Sigmoid colon (tissue), 6 donors: ENCODE measurements at regions not wholly inside any gene's neighbourhood (a gene's known extent, or its start where the extent isn't known, plus 50 kb on each side); places are given as distances from the start of the nearest gene placed in this dataset.

Source experiments
- DNase-seq: peaks from one replicate; pipeline ENCODE4 v3.0.0-alpha.2; 2019
- H3K27ac ChIP-seq, 4 donors: fragments of 200-600 bp; sonication (generic); one replicate each; pipeline ENCODE4 v1.5.1; 2016 to 2019; ENCODE audit warnings: mild to moderate bottlenecking in 1 of 4
- H3K27me3 ChIP-seq, 3 donors: fragments of 200-600 bp; sonication (generic); one replicate each; pipeline ENCODE4 v1.5.1; 2019; ENCODE audit warnings: mild to moderate bottlenecking in 1 of 3
- H3K36me3 ChIP-seq, 4 donors: fragments of 200-600 bp; sonication (generic); one replicate each; pipeline ENCODE4 v1.5.1; 2016 to 2019
- H3K4me1 ChIP-seq, 4 donors: fragments of 200-600 bp; sonication (generic); one replicate each; pipeline ENCODE4 v1.5.1; 2017 to 2019
- H3K4me3 ChIP-seq, 4 donors: fragments of 200-600 bp; sonication (generic); one replicate each; pipeline ENCODE4 v1.5.1; 2017 to 2019; ENCODE audit warnings: mild to moderate bottlenecking in 2 of 4, moderate library complexity in 1 of 4
- H3K9me3 ChIP-seq, 4 donors: fragments of 200-600 bp in 3 of 4; sonication (generic) in 3 of 4; one replicate each; pipeline versions ENCODE4 v1.5.1 to v1.6.1; 2013 to 2019
- EP300 ChIP-seq, 4 donors: sonication (generic); formaldehyde crosslinking; IDR thresholded peaks; one replicate each; pipeline ENCODE4 v1.6.1; 2017; ENCODE audit warnings: antibody characterized with exemption in 4 of 4
- POLR2A ChIP-seq, 2 donors: fragments of 450-650 bp; IDR thresholded peaks; one replicate each; pipeline ENCODE4 v1.6.1; 2016; ENCODE audit warnings: antibody characterized with exemption in 2 of 2, mild to moderate bottlenecking in 2 of 2, moderate library complexity in 2 of 2
- POLR2AphosphoS5 ChIP-seq, 4 donors: sonication (generic); formaldehyde crosslinking; IDR thresholded peaks; one replicate each; pipeline ENCODE4 v1.6.1; 2017; ENCODE audit warnings: antibody characterized with exemption in 4 of 4
- WGBS, 2 donors: extraction: QIAGEN DNeasy Blood & Tissue Kit; methylation state at CpG; one replicate each; pipeline ENCODE4 v1.1.7; 2013; 5-methylcytosine and 5-hydroxymethylcytosine counted together
- intact Hi-C: fragments of 100-400 bp; cut with DNase I; formaldehyde crosslinking; loops from one replicate; pipeline ENCODE4 v1.15.1; 2023
- TF ChIP-seq, protein P1 (sequence below), 4 experiments: fragments of 450-650 bp in 3 of 4; fragments of 200-600 bp in 1 of 4; IDR thresholded peaks; one replicate each; pipeline ENCODE4 v1.5.1; 2016 to 2019; ENCODE audit warnings: antibody characterized with exemption in 4 of 4, mild to moderate bottlenecking in 3 of 4, moderate library complexity in 2 of 4
- donor health status: healthy with polysubstance abuse.
- donor health status: healthy.

DNA sequence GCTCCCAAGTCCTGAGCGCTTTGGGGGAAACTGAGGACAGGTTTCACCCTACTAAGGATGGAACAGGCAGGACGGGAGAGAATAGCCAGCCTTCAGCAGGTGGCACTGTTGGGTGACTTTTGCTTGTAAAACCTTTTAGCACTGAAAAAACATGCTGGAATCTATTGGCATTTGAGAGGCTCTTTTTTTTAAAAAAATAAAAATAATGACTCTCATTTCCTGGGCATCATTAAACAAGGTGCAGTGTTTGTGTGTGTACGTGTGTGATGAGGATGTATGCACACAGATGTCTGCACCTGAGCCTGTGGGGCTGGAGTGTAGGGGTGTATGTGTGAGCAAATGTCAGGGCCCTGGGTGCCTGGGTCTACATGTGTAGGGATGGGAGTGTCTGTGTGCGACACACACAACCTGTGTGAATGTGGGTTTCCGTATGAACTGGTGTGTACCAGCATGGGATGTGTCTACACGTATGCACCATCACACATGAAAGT is 177.9 kb downstream of the RPS24 start:
- TF ChIP-seq POLR2AphosphoS5 (IDR thresholded peaks at IDR 0.05) (no peak), EP300 (IDR thresholded peaks at IDR 0.05) (no peak), POLR2A (IDR thresholded peaks at IDR 0.05) (no peak)
- TF ChIP-seq, protein P1, sequence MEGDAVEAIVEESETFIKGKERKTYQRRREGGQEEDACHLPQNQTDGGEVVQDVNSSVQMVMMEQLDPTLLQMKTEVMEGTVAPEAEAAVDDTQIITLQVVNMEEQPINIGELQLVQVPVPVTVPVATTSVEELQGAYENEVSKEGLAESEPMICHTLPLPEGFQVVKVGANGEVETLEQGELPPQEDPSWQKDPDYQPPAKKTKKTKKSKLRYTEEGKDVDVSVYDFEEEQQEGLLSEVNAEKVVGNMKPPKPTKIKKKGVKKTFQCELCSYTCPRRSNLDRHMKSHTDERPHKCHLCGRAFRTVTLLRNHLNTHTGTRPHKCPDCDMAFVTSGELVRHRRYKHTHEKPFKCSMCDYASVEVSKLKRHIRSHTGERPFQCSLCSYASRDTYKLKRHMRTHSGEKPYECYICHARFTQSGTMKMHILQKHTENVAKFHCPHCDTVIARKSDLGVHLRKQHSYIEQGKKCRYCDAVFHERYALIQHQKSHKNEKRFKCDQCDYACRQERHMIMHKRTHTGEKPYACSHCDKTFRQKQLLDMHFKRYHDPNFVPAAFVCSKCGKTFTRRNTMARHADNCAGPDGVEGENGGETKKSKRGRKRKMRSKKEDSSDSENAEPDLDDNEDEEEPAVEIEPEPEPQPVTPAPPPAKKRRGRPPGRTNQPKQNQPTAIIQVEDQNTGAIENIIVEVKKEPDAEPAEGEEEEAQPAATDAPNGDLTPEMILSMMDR (IDR thresholded peaks at IDR 0.05): peak in 3 of 4 experiments; percentile 37 to 53 (median 50)
- Histone ChIP-seq H3K27ac (peak overlapping the region; percentile 41 to 64 (median 44)), H3K4me1 (peaks cover 0 to 39% (median 33%) of the 10 kb centered on the region in 4 donors), H3K36me3 (no peaks in the 10 kb centered on the region), H3K27me3 (no peaks in the 10 kb centered on the region), H3K9me3 (no peaks in the 10 kb centered on the region), H3K4me3 (no peak overlapping the region)
- DNase-seq: no peak
- 61 to 70% methylated on average over 6 of the region's 6 CpGs for WGBS, 2 donors
- intact Hi-C loops: loop anchor here (2.0 to 10.0 kb wide), 4 partner anchors 546 to 985 kb away; partner anchors contain the start of gene ZMIZ1

DNA sequence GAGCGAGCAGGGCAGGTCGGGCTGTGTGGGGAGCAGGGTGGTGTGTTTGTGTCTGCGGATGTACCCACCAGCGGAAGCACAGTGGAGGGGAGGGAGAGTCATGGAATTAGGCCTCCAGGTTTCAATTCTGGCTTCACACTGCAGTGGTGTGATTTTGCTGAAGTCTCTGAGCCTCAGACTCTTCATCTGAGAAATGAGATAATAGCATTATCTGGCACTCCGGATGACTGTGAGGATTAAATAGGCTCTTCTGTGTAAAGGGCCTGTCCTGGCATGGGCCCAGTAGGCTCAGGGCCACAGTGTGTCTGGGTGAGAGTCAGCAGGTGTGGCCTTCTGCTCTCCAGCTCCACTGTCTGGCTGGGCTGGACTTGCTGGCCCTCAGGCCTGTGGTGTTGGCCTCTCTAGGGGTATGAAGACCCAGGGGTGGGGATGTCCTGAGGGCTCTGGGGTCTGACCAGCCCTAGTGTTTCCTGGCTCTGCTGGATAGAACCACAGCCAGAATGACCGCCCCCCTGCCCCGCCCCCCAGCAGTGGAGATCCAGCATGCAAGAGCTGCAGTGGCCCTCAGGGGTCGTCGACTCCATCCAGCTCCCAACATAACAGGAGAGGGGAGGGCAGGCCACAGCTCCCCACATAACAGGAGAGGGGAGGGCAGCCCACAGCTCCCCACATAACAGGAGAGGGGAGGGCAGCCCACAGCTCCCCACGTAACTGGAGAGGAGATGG is 178.6 kb downstream of the RPS24 start:
- Histone ChIP-seq H3K36me3 (no peaks in the 10 kb centered on the region), H3K27me3 (no peaks in the 10 kb centered on the region), H3K4me1 (peaks cover 0 to 44% (median 34%) of the 10 kb centered on the region in 4 donors), H3K27ac (peak overlapping the region; percentile 41 to 64 (median 44)), H3K4me3 (no peak overlapping the region), H3K9me3 (no peaks in the 10 kb centered on the region)
- intact Hi-C loops: loop anchor here (5.0 to 10.0 kb wide), 3 partner anchors 545 to 855 kb away; partner anchors contain the start of gene ZMIZ1
- 77 to 87% methylated on average over 10 of the region's 10 CpGs for WGBS, 2 donors
- DNase-seq: peak; percentile 81
- TF ChIP-seq POLR2AphosphoS5 (IDR thresholded peaks at IDR 0.05) (peak in 1 of 4 donors; percentile 31), EP300 (IDR thresholded peaks at IDR 0.05) (no peak)
- TF ChIP-seq, protein P1 (IDR thresholded peaks at IDR 0.05): no peak

DNA sequence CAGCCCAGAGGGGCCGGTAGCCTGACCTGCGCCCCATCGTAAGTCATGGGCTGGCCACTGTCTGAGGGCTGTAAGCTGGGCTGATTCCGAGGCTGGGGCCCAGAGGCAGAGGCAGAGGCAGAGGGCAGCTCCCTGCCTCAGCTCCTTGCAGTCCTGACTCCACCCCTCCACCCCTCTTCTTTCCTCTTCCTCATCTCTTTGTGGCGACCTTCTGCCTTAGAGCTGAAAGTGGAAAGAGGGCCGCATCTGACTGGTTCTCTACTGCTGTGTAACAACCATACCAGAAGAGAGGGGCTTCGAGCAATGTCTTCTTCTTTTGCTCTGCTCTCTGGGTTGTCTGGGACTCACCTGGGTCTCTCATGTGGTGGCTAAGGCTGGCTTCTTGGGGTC is 179.1 kb downstream of the RPS24 start:
- no peak for DNase-seq
- no peaks in the 10 kb centered on the region for H3K9me3 ChIP-seq
- TF ChIP-seq, protein P1 (IDR thresholded peaks at IDR 0.05): no peak
- TF ChIP-seq EP300 (IDR thresholded peaks at IDR 0.05): no peak
- no peak for TF ChIP-seq POLR2AphosphoS5 (IDR thresholded peaks at IDR 0.05)
- no peak for TF ChIP-seq POLR2A (IDR thresholded peaks at IDR 0.05)
- H3K4me1 ChIP-seq: peaks cover 0 to 50% (median 39%) of the 10 kb centered on the region in 4 donors
- H3K27me3 ChIP-seq: no peaks in the 10 kb centered on the region
- H3K27ac ChIP-seq: peak overlapping the region; percentile 41 to 64 (median 44)
- intact Hi-C loops: loop anchor here (5.0 to 10.0 kb wide), 3 partner anchors 545 to 855 kb away; partner anchors contain the start of gene ZMIZ1
- WGBS, 2 donors: 77 to 83% methylated on average over 7 of the region's 7 CpGs
- no peaks in the 10 kb centered on the region for H3K36me3 ChIP-seq
- H3K4me3 ChIP-seq: no peak overlapping the region

DNA sequence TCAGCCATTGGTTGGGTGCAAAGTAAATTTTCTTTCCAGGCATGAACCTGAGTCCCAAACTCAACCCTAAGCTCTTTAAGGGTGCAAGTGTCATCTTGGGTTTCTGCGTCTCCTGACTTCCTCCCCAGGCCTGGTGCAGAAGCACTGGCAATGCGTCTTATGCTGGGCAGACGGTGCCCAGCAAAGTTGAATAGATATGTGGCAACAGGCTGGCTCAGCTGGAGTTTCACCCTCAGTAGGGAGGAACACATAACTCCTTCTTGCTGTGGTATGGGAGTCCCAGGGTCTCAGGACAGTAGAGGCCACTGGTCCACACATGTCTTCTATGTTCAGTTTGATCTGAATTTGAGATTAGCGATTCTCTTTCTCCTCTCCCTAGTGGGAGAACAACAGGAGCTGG is 181.3 kb downstream of the RPS24 start:
- 82 to 87% methylated on average over 4 of the region's 4 CpGs for WGBS, 2 donors
- Histone ChIP-seq H3K36me3 (no peaks in the 10 kb centered on the region), H3K27ac (peak overlapping the region; percentile 77 to 85 (median 82)), H3K4me3 (no peak overlapping the region), H3K27me3 (no peaks in the 10 kb centered on the region), H3K9me3 (no peaks in the 10 kb centered on the region), H3K4me1 (peaks cover 0 to 50% (median 41%) of the 10 kb centered on the region in 4 donors)
- no peak for DNase-seq
- intact Hi-C loops: loop anchor here (2.0 to 10.0 kb wide), 5 partner anchors 88 to 852 kb away; partner anchors contain the start of gene ZMIZ1
- TF ChIP-seq, protein P1 (IDR thresholded peaks at IDR 0.05): no peak
- no peak for TF ChIP-seq POLR2AphosphoS5 (IDR thresholded peaks at IDR 0.05)
- TF ChIP-seq POLR2A (IDR thresholded peaks at IDR 0.05): no peak
- TF ChIP-seq EP300 (IDR thresholded peaks at IDR 0.05): no peak
